ENCODE measurements at regions not wholly inside any gene's neighbourhood (a gene's known extent, or its start where the extent isn't known, plus 50 kb on each side); places are given as distances from the start of the nearest gene placed in this dataset.

DNA sequence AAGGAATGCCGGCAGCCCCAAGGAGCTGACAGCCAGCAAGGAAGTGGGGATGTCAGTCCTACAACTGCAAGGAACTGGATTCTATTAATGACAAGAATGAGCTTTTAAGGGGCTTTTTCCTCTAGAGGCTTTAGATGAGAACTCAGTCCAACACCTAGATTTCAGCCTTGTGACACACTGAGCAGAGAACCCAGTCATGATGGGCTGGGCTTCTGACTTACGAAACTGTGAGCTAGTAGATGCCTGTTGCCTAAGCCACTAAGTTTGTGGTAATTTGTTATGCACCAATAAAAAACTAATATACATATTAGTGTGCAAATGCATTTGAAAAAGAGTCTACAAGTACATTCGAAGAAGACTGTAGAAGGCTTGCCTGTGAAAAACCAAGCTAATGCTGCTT is 263.3 kb downstream of the SOX4 start:
- TF ChIP-seq, protein P1, sequence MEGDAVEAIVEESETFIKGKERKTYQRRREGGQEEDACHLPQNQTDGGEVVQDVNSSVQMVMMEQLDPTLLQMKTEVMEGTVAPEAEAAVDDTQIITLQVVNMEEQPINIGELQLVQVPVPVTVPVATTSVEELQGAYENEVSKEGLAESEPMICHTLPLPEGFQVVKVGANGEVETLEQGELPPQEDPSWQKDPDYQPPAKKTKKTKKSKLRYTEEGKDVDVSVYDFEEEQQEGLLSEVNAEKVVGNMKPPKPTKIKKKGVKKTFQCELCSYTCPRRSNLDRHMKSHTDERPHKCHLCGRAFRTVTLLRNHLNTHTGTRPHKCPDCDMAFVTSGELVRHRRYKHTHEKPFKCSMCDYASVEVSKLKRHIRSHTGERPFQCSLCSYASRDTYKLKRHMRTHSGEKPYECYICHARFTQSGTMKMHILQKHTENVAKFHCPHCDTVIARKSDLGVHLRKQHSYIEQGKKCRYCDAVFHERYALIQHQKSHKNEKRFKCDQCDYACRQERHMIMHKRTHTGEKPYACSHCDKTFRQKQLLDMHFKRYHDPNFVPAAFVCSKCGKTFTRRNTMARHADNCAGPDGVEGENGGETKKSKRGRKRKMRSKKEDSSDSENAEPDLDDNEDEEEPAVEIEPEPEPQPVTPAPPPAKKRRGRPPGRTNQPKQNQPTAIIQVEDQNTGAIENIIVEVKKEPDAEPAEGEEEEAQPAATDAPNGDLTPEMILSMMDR (IDR thresholded peaks at IDR 0.05; ENCODE audit: borderline replicate concordance, extremely low read depth, low read length, poor library complexity, severe bottlenecking): no peak
- no peak for TF ChIP-seq EZH2 (IDR thresholded peaks at IDR 0.05; ENCODE audit: borderline replicate concordance, low read depth, low read length, severe bottlenecking)
